H9 (cell line): ENCODE measurements at regions not wholly inside any gene's neighbourhood (a gene's known extent, or its start where the extent isn't known, plus 50 kb on each side); places are given as distances from the start of the nearest gene placed in this dataset.

ENCODE experiments used
- DNase-seq: peaks from one replicate; pipeline ENCODE4 v3.0.0-alpha.2; 2017
- H2AFZ ChIP-seq: one replicate; pipeline ENCODE4 v1.6.1; 2013; ENCODE audit warnings: mild to moderate bottlenecking, low read length, control low read depth, moderate library complexity
- H2AK5ac ChIP-seq: 2 replicates; pipeline ENCODE4 v1.6.1; 2013; ENCODE audit warnings: low read length, control low read depth, mixed read lengths; ENCODE audit not compliant: insufficient read length
- H2BK120ac ChIP-seq: one replicate; pipeline ENCODE4 v1.6.1; 2013; ENCODE audit warnings: low read depth, mild to moderate bottlenecking, low read length, control low read depth, inconsistent platforms; ENCODE audit not compliant: poor library complexity, severe bottlenecking
- H2BK12ac ChIP-seq: 2 replicates; pipeline ENCODE4 v1.6.1; 2013; ENCODE audit warnings: low read length, control low read depth, mixed read lengths, low read depth; ENCODE audit not compliant: insufficient read length
- H2BK15ac ChIP-seq: 2 replicates; pipeline ENCODE4 v1.6.1; 2013; ENCODE audit warnings: low read depth, low read length, control low read depth
- H2BK20ac ChIP-seq: one replicate; pipeline ENCODE4 v1.6.1; 2013; ENCODE audit warnings: low read depth, mild to moderate bottlenecking, low read length, control low read depth, inconsistent platforms; ENCODE audit not compliant: poor library complexity, severe bottlenecking
- H2BK5ac ChIP-seq: 2 replicates; pipeline ENCODE4 v1.6.1; 2013; ENCODE audit warnings: low read length, control low read depth, mixed read lengths; ENCODE audit not compliant: insufficient read length
- H3K14ac ChIP-seq: 2 replicates; pipeline ENCODE4 v1.6.1; 2013; ENCODE audit warnings: low read length, control low read depth; ENCODE audit not compliant: insufficient read depth
- H3K18ac ChIP-seq: 2 replicates; pipeline ENCODE4 v1.6.1; 2013; ENCODE audit warnings: low read depth, mild to moderate bottlenecking, mixed read lengths, low read length, control low read depth; ENCODE audit not compliant: insufficient read length
- H3K23ac ChIP-seq: 2 replicates; pipeline ENCODE4 v1.6.1; 2013; ENCODE audit warnings: low read length, control low read depth, mixed read lengths, low read depth; ENCODE audit not compliant: insufficient read length
- H3K23me2 ChIP-seq: 2 replicates; pipeline ENCODE4 v1.6.1; 2013; ENCODE audit warnings: low read depth, mild to moderate bottlenecking, mixed read lengths, low read length, control low read depth; ENCODE audit not compliant: insufficient read length, poor library complexity, severe bottlenecking
- H3K27ac ChIP-seq: 2 replicates; pipeline ENCODE4 v1.5.1; 2013; ENCODE audit warnings: low read length, control low read depth, mixed read lengths, low read depth; ENCODE audit not compliant: insufficient read length
- H3K27me3 ChIP-seq: 2 replicates; pipeline ENCODE4 v1.6.1; 2013; ENCODE audit warnings: low read length, control low read depth, inconsistent platforms; ENCODE audit not compliant: insufficient read depth
- H3K4ac ChIP-seq: 2 replicates; pipeline ENCODE4 v1.6.1; 2013; ENCODE audit warnings: low read depth, mild to moderate bottlenecking, control low read depth, inconsistent platforms, low read length, moderate library complexity
- H3K4me1 ChIP-seq: 2 replicates; pipeline ENCODE4 v1.6.1; 2013; ENCODE audit warnings: low read length, control low read depth, inconsistent platforms; ENCODE audit not compliant: insufficient read depth
- H3K4me2 ChIP-seq: 2 replicates; pipeline ENCODE4 v1.6.1; 2013; ENCODE audit warnings: low read length, control low read depth, mixed read lengths; ENCODE audit not compliant: insufficient read length, insufficient read depth
- H3K56ac ChIP-seq: 2 replicates; pipeline ENCODE4 v1.6.1; 2013; ENCODE audit warnings: low read depth, mild to moderate bottlenecking, mixed read lengths, low read length, control low read depth; ENCODE audit not compliant: insufficient read length
- H3K79me1 ChIP-seq: 2 replicates; pipeline ENCODE4 v1.6.1; 2013; ENCODE audit warnings: low read depth, mild to moderate bottlenecking, moderate library complexity, low read length, control low read depth, inconsistent platforms; ENCODE audit not compliant: insufficient read depth, poor library complexity, severe bottlenecking
- H3K79me2 ChIP-seq: 2 replicates; pipeline ENCODE4 v1.6.1; 2013; ENCODE audit warnings: low read length, control low read depth, inconsistent platforms; ENCODE audit not compliant: insufficient read depth
- H3K9ac ChIP-seq: 2 replicates; pipeline ENCODE4 v1.6.1; 2013; ENCODE audit warnings: low read length, control low read depth, mixed read lengths; ENCODE audit not compliant: insufficient read length; ENCODE audit errors: extremely low read depth
- H3K9me3 ChIP-seq: one replicate; pipeline ENCODE4 v1.6.1; 2013; ENCODE audit warnings: low read depth, low read length, inconsistent platforms; ENCODE audit not compliant: control insufficient read depth
- H3T11ph ChIP-seq: one replicate; pipeline ENCODE4 v1.6.1; 2013; ENCODE audit warnings: mild to moderate bottlenecking, low read length, control low read depth, inconsistent platforms
- H4K20me1 ChIP-seq: one replicate; pipeline ENCODE4 v1.6.1; 2013; ENCODE audit not compliant: control insufficient read depth, insufficient read length, insufficient read depth
- H4K5ac ChIP-seq: 2 replicates; pipeline ENCODE4 v1.6.1; 2013; ENCODE audit warnings: low read depth, mild to moderate bottlenecking, mixed read lengths, low read length, control low read depth; ENCODE audit not compliant: insufficient read length
- H4K8ac ChIP-seq: replicated peaks from 2 replicates; pipeline ENCODE4 v1.6.1; 2013; ENCODE audit warnings: low read length, control low read depth, mixed read lengths, low read depth; ENCODE audit not compliant: insufficient read length
- H4K91ac ChIP-seq: 2 replicates; pipeline ENCODE4 v1.6.1; 2013; ENCODE audit warnings: low read depth, mild to moderate bottlenecking, moderate library complexity, mixed read lengths, low read length, control low read depth; ENCODE audit not compliant: insufficient read length
- H3K27ac Mint-ChIP-seq, 3 experiments: 2 replicates in 2 of 3; 3 replicates in 1 of 3; pipeline ENCODE4 v1.8.0; 2020 to 2021; ENCODE audit warnings: mixed read lengths in 3 of 3, mild to moderate bottlenecking in 1 of 3, moderate library complexity in 1 of 3
- H3K27me3 Mint-ChIP-seq: 2 replicates; pipeline ENCODE4 v1.8.0; 2021; ENCODE audit warnings: low read depth, mild to moderate bottlenecking, moderate library complexity, mixed read lengths
- H3K36me3 Mint-ChIP-seq, 3 experiments: 2 replicates in 2 of 3; 3 replicates in 1 of 3; pipeline ENCODE4 v1.8.0; 2020 to 2021; ENCODE audit warnings: low read depth in 3 of 3, mixed read lengths in 3 of 3; ENCODE audit not compliant: insufficient read depth in 1 of 3
- H3K4me1 Mint-ChIP-seq, 2 experiments: 2 replicates each; pipeline ENCODE4 v1.8.0; 2020; ENCODE audit warnings: mixed read lengths in 2 of 2
- H3K4me3 Mint-ChIP-seq, 2 experiments: 2 replicates in 1 of 2; 3 replicates in 1 of 2; pipeline ENCODE4 v1.8.0; 2020 to 2021; ENCODE audit warnings: mild to moderate bottlenecking in 2 of 2, mixed read lengths in 2 of 2, moderate library complexity in 1 of 2
- H3K9me3 Mint-ChIP-seq, 2 experiments: 2 replicates in 1 of 2; 3 replicates in 1 of 2; pipeline ENCODE4 v1.8.0; 2020; ENCODE audit warnings: mild to moderate bottlenecking in 2 of 2, mixed read lengths in 2 of 2, moderate library complexity in 1 of 2
- WGBS: extraction: QIAGEN DNeasy Blood & Tissue Kit; methylation state at CpG from one replicate; pipeline ENCODE4 v1.1.7; 2013; ENCODE audit warnings: missing lambda C conversion rate, low lambda C conversion rate, mixed read lengths; ENCODE audit not compliant: insufficient read length; ENCODE audit errors: extremely low coverage; 5-methylcytosine and 5-hydroxymethylcytosine counted together
- TF ChIP-seq, protein P1 (sequence below): fragments of 200-600 bp; sonication (generic); conservative IDR thresholded peaks from 3 replicates; pipeline ENCODE4 v1.8.0; 2021; ENCODE audit warnings: antibody characterized with exemption, mild to moderate bottlenecking

DNA sequence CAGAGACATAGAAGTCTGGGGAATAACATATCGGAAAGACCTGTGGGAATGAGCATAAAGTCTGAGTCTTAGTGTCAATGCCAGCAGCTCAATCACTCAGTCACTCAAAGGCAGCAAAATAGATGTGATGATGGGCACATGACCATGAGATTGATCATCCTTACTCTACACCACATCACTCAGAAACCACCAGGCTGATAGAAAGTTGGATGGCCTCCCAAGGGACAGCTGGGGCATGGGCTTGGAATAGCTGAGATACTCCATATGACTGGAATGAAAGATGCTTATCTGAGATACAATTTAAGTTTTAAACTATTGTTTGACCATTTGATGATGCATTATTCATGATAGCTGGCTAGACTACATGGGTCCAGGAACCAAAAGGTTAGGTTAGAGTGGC lies 80.9 kb upstream of the F13A1 start:
- no CpG with 5 or more reads among the region's 1 CpG for WGBS
- no peak overlapping the region for H3T11ph ChIP-seq
- no peaks in the 10 kb centered on the region for H3K9me3 ChIP-seq
- H2BK5ac ChIP-seq = no peak overlapping the region
- no peak overlapping the region for H3K27ac Mint-ChIP-seq
- no peak overlapping the region for H2BK15ac ChIP-seq
- no peak overlapping the region for H3K18ac ChIP-seq
- H4K8ac ChIP-seq = no peak overlapping the region
- H2AFZ ChIP-seq = no peak overlapping the region
- no peaks in the 10 kb centered on the region for H3K27me3 ChIP-seq
- no peak overlapping the region for H3K23ac ChIP-seq
- no peak overlapping the region for H3K4me2 ChIP-seq
- no peak overlapping the region for H3K4me3 Mint-ChIP-seq
- no peak overlapping the region for H3K56ac ChIP-seq
- no peaks in the 10 kb centered on the region for H3K9me3 Mint-ChIP-seq
- H3K23me2 ChIP-seq = no peaks in the 10 kb centered on the region
- no peak overlapping the region for H2BK12ac ChIP-seq
- no peaks in the 10 kb centered on the region for H4K20me1 ChIP-seq
- no peak overlapping the region for H3K9ac ChIP-seq
- no peak overlapping the region for H2BK120ac ChIP-seq
- H3K4me1 Mint-ChIP-seq = no peaks in the 10 kb centered on the region
- no peak overlapping the region for H3K4ac ChIP-seq
- H4K5ac ChIP-seq = no peak overlapping the region
- H3K4me1 ChIP-seq = no peaks in the 10 kb centered on the region
- H4K91ac ChIP-seq = no peak overlapping the region
- no peak for DNase-seq
- H3K79me1 ChIP-seq = no peaks in the 10 kb centered on the region
- no peak overlapping the region for H3K14ac ChIP-seq
- no peak overlapping the region for H2AK5ac ChIP-seq
- no peaks in the 10 kb centered on the region for H3K36me3 Mint-ChIP-seq
- no peak overlapping the region for H2BK20ac ChIP-seq
- H3K79me2 ChIP-seq = no peaks in the 10 kb centered on the region
- H3K27ac ChIP-seq = no peak overlapping the region
- TF ChIP-seq, protein P1, sequence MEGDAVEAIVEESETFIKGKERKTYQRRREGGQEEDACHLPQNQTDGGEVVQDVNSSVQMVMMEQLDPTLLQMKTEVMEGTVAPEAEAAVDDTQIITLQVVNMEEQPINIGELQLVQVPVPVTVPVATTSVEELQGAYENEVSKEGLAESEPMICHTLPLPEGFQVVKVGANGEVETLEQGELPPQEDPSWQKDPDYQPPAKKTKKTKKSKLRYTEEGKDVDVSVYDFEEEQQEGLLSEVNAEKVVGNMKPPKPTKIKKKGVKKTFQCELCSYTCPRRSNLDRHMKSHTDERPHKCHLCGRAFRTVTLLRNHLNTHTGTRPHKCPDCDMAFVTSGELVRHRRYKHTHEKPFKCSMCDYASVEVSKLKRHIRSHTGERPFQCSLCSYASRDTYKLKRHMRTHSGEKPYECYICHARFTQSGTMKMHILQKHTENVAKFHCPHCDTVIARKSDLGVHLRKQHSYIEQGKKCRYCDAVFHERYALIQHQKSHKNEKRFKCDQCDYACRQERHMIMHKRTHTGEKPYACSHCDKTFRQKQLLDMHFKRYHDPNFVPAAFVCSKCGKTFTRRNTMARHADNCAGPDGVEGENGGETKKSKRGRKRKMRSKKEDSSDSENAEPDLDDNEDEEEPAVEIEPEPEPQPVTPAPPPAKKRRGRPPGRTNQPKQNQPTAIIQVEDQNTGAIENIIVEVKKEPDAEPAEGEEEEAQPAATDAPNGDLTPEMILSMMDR = no peak
- H3K27me3 Mint-ChIP-seq = no peaks in the 10 kb centered on the region; the same call in 1 of the 2 replicates
